LoVo (cell line): ENCODE measurements at regions not wholly inside any gene's neighbourhood (a gene's known extent, or its start where the extent isn't known, plus 50 kb on each side); places are given as distances from the start of the nearest gene placed in this dataset.
"Not testable (repeated sequence)": the region's sequence is repeated elsewhere in the genome, so short reads cannot be mapped to it uniquely, and the experiment has no call there.

Experiments used
- DNase-seq: peaks from one replicate; pipeline ENCODE4 v3.0.0-alpha.2; 2016; ENCODE audit warnings: low spot score

DNA sequence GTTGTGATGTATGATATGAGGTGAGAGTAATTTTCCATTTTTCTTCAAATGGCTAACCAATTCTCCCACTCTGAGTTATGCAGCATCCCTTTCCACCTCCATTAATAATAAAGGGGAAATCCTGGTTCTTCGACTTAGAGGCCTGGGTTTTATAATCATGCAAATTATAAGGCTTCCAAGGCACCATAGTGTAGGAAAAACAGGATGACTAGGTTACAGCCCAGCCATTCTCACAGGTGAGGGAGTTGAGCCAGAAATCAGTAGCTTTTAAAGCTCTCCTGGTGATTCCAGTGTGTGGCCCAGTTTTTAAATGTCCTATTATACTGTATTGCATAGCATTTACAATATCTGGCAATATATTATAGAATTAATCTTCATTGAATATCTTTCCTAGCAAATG, 203.1 kb downstream of the ARHGEF9 start:
- DNase-seq: no peak

DNA sequence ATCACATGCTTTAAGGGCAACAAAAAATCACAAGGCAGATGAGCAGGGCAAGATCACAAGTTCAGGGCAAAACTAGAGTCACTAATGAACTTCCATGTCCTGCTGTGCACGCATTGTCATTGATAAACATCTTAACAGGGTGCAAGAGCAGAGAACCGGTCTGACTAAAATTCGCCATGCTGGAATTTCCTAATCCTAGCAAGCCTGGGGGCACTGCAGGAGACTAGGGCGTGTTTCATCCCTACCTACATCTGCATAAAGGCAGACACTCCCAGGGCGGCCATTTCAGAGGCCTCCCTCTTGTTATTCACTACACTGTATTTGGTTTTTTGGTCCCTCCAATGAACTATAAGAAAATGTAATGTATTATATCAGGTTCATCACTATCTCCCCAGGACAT, 203.6 kb downstream of the ARHGEF9 start:
- no peak for DNase-seq

DNA sequence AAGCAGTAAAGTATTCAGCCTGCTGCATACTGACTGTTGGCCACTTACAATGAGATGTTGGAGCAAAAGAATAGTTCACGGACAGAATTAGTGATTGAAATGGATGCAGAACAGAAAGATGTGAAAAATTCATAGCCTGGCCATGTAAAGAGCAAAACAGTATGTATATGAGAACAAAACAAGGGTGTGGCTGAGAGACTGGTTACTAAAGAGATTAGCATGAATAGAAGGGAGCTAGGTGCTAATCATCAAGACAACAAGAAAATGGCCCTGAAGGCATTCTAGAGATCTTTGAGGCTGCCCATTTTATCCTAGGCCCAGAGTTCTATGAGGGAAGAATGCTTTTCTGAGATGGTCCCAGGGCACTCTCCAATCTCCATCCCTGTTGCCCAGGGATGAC, 208.5 kb downstream of the ARHGEF9 start:
- no peak for DNase-seq

DNA sequence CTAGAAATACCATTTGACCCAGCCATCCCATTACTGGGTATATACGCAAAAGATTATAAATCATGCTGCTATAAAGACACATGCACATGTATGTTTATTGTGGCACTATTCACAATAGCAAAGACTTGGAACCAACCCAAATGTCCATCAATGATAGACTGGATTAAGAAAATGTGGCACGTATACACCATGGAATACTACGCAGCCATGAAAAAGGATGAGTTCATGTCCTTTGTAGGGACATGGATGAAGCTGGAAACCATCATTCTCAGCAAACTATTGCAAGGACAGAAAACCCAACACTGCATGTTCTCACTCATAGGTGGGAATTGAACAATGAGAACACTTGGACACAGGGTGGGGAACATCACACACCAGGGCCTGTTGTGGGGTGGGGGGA, 209.3 kb downstream of the ARHGEF9 start:
- DNase-seq: not testable (repeated sequence)

DNA sequence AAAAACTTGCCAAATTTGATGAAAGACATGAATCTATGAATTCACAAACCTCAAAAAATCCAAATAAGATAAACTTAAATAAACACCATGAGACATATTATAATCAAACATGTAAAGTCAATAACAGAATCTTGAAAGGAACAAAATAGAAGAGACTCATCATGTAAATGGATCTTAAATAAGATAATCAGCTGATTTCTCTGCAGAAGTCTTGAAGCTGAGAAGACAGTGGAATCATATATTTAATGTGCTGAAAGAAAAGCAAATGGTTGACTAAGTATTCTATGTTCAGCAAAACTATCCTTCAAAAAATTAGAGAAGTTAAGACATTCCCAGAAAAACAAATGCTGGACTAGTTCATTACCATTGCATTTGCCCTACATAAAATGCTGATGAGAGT, 215.7 kb upstream of the SPIN4 start:
- DNase-seq: no peak

- no peak for DNase-seq
Observed at GRCh38 chrX:63561425-63561824, 210.3 kb upstream of the SPIN4 start.

GRCh38 chrX:63560601-63561218, 209.6 kb upstream of the SPIN4 start:
- peak; percentile 67 for DNase-seq

- DNase-seq: no peak
Observed at GRCh38 chrX:63551856-63552255, 200.7 kb upstream of the SPIN4 start.

GRCh38 chrX:63530654-63531053, 179.5 kb upstream of the SPIN4 start:
- DNase-seq: no peak

GRCh38 chrX:63529961-63530360, 178.8 kb upstream of the SPIN4 start:
- no peak for DNase-seq

DNA sequence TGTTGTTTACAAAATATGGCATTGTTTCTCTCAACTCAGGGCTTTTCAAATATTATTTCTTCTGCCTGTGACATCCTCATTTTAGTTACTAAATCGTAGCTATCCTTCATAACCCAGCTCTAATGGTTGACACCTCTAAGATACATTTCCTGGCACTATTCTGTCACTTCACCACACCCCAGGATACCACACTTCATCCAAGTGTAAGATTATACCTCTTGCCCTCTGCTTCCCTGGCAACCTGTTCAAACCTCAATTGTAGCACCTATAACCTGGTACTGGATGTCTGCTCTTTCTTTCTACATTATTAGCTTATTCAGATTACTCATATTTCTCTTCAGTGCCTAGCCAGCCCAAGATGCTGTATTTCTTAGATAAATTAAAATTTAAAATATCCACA, 175.7 kb upstream of the SPIN4 start:
- DNase-seq: no peak

DNA sequence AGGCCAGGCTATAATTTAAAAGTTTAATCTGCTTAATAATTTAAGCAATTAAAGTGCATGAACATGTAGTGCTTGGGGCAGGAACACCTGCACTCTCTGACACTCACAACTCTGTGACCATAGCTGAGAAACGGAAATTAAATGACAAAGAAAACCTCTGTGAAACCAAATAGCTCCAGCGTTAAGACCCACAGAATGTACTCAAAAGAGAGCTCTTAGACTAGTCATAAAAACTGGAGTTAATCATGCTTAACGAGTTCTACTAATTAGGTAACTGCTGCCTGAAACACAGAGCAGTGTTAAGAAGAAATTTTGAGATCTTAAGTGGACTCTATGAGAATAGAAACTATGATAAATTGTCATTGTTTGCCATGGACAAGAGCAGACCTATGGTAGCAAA, 174.4 kb upstream of the SPIN4 start:
- DNase-seq: no peak

- DNase-seq: not testable (repeated sequence)
Observed at GRCh38 chrX:63519368-63519767, 168.2 kb upstream of the SPIN4 start.

GRCh38 chrX:63514569-63515080, 163.5 kb upstream of the SPIN4 start:
- no peak for DNase-seq

DNA sequence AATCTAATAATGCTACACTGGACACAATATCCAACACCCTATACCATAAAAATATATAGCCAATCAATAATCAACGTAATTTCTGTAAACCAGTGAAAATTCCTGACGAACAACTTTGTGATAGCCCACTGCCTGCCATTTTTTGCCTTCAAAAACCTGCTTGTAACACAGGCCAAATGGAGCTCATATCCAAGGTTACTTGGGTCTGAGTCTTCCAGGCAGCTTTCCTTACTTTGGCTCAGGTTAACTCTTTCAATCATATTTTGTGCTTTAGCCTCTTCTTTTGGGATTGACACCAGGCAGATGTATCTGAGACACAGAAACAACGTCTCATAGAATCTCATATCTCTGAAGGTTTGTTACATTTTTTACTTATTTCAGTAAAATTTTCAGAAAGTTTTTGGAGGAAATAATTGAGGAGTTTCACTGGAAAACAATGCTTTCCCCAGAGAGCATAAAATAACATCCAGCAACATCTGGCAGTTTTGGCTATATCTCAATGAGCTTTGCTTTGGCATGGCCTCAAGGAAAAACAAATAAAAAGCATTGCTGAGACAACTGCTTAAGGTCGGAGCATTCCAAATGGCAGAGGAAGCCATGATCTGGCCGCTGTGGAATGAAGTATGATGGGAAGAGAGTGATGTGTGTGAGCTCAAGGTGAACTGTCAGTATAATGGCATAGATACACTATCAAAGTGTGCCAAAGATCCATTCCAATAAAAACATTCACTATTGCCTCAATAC, 162.9 kb upstream of the SPIN4 start:
- DNase-seq: no peak

GRCh38 chrX:63511361-63511760, 160.2 kb upstream of the SPIN4 start:
- no peak for DNase-seq

- DNase-seq: no peak
Observed at GRCh38 chrX:63508668-63509067, 157.5 kb upstream of the SPIN4 start.

DNA sequence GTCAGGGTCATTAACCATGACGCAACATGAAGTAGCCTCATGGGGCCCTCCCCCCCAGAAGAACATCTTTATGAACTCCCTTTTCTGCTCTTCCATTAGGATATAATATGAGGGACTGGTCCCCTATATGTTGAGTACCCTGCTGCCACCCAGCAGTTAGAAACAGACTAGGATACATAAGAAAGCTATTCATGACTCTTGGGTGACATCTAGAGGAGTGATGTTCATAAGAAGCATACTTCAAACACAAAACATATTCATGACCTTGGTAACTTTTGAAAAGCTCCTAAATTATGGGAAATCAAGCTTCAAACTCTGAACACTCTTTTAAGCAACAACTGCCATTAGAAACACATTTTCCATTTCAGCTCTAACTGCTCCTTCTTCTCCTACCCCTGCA, 155.2 kb upstream of the SPIN4 start:
- no peak for DNase-seq

- no peak for DNase-seq
Observed at GRCh38 chrX:63503541-63503940, 152.4 kb upstream of the SPIN4 start.

GRCh38 chrX:63488546-63489373, 137.6 kb upstream of the SPIN4 start:
- DNase-seq: no peak

GRCh38 chrX:63475200-63475599, 124.1 kb upstream of the SPIN4 start:
- no peak for DNase-seq

GRCh38 chrX:63471004-63471403, 119.9 kb upstream of the SPIN4 start:
- DNase-seq: no peak

DNA sequence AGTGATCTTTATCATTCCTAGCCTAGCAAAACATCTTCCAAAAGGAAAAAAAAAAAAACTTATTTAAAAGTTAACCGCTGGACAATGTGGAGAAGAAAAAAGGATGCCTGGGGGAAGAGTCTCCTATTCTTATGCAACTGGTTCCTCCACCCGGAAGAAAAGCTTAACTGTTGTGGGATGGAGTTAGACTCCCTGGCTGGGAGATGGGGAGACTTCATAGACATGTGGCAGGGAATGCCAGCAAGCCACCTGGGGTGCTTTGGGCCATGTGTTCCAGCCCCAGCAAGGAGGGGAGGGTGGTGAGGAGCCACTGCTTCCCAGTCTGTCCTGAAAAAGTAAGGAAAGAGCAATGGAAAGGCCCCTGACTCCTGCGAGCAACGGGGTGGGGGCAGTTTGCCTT, 119.4 kb upstream of the SPIN4 start:
- no peak for DNase-seq
